ENCODE measurements at regions not wholly inside any gene's neighbourhood (a gene's known extent, or its start where the extent isn't known, plus 50 kb on each side); places are given as distances from the start of the nearest gene placed in this dataset.

GRCh38 chr3:159845737-159846136 is 142.9 kb upstream of the IL12A start:
- no peak for DNase-seq
- Histone ChIP-seq H3K27me3 (no peaks in the 10 kb centered on the region), H3K4me3 (no peak overlapping the region), H3K36me3 (replicated peaks in 1 of 2) (no peaks in the 10 kb centered on the region), H3K9me3 (replicated peaks in 1 of 3) (no peaks in the 10 kb centered on the region), H3K4me1 (replicated peaks in 1 of 2) (no peaks in the 10 kb centered on the region), H3K27ac (no peak overlapping the region)
- TF ChIP-seq CTCF (IDR thresholded peaks at IDR 0.05): no peak
- TF ChIP-seq POLR2A (IDR thresholded peaks at IDR 0.05): no peak
- intact Hi-C loops (cut with DNase I): no loop called here
- WGBS, 4 donors: 62 to 92% (median 87%) methylated on average over 3 of the region's 3 CpGs

DNA sequence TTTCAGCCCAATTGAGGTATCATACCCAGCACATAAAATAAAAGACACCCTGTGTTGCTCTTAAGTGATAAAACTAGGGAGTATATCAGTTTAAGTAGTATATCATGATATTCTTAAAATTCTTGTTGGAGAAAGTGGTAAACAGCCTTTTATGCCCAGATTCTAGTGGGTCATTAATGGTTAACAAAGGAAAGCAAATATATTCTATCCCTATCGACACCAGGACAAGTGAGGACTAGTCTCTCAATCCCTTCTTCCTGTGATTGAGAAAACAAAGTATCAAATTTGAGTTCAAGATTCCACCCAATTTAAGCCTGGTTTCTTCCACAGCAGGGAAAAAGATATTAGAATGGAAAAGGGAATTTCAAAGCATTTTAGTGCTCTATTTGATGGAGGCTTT is 142.4 kb upstream of the IL12A start:
- no peak overlapping the region for H3K27ac ChIP-seq
- H3K4me1 ChIP-seq (replicated peaks in 1 of 2): no peaks in the 10 kb centered on the region
- no peaks in the 10 kb centered on the region for H3K9me3 ChIP-seq (replicated peaks in 1 of 3)
- no peak for DNase-seq
- H3K27me3 ChIP-seq: no peaks in the 10 kb centered on the region
- no peaks in the 10 kb centered on the region for H3K36me3 ChIP-seq (replicated peaks in 1 of 2)
- TF ChIP-seq CTCF (IDR thresholded peaks at IDR 0.05): no peak
- no peak for TF ChIP-seq POLR2A (IDR thresholded peaks at IDR 0.05)
- 65 to 87% (median 80%) methylated on average over 1 of the region's 1 CpG for WGBS, 4 donors
- intact Hi-C loops (cut with DNase I): no loop called here
- no peak overlapping the region for H3K4me3 ChIP-seq

- DNase-seq: peak in 1 of 7 donors; percentile 62
- WGBS, 4 donors: 61 to 74% (median 63%) methylated on average over 3 of the region's 3 CpGs
- Histone ChIP-seq H3K36me3 (replicated peaks in 1 of 2) (no peaks in the 10 kb centered on the region), H3K4me1 (replicated peaks in 1 of 2) (peaks cover 0 to 13% of the 10 kb centered on the region in 2 donors), H3K27me3 (no peaks in the 10 kb centered on the region), H3K9me3 (replicated peaks in 1 of 3) (no peaks in the 10 kb centered on the region), H3K27ac (no peak overlapping the region), H3K4me3 (no peak overlapping the region)
- TF ChIP-seq POLR2A (IDR thresholded peaks at IDR 0.05) (no peak), CTCF (IDR thresholded peaks at IDR 0.05) (no peak)
- intact Hi-C loops (cut with DNase I): no loop called here
These were observed 140.1 kb upstream of the IL12A start for GRCh38 chr3:159848348-159849118.

- peaks cover 0 to 13% of the 10 kb centered on the region in 2 donors for H3K4me1 ChIP-seq (replicated peaks in 1 of 2)
These were observed 138.2 kb upstream of the IL12A start for GRCh38 chr3:159850481-159850880.

More at GRCh38 chr3:159850481-159850880, 138.2 kb upstream of the IL12A start:
- WGBS, 4 donors: 36 to 65% (median 51%) methylated on average over 4 of the region's 4 CpGs
- no peaks in the 10 kb centered on the region for H3K9me3 ChIP-seq (replicated peaks in 1 of 3)
- TF ChIP-seq POLR2A (IDR thresholded peaks at IDR 0.05) (no peak), CTCF (IDR thresholded peaks at IDR 0.05) (no peak)
- intact Hi-C loops (cut with DNase I): no loop called here
- no peak overlapping the region for H3K4me3 ChIP-seq
- no peak overlapping the region for H3K27ac ChIP-seq
- no peaks in the 10 kb centered on the region for H3K27me3 ChIP-seq
- no peak for DNase-seq
- no peaks in the 10 kb centered on the region for H3K36me3 ChIP-seq (replicated peaks in 1 of 2)

All from adrenal gland (tissue), 9 donors.